HG03571 (cell line): ENCODE measurements at regions not wholly inside any gene's neighbourhood (a gene's known extent, or its start where the extent isn't known, plus 50 kb on each side); places are given as distances from the start of the nearest gene placed in this dataset.
A peak's percentile ranks its signal among the peaks of the same experiment; 100 is the strongest.
"Not testable (repeated sequence)": the region's sequence is repeated elsewhere in the genome, so short reads cannot be mapped to it uniquely, and the experiment has no call there.

Experiments
- ATAC-seq: cut with Tn5 transposase; IDR thresholded peaks from one replicate; pipeline ENCODE4 v1.9.1; 2021; ENCODE audit not compliant: unreplicated experiment

DNA sequence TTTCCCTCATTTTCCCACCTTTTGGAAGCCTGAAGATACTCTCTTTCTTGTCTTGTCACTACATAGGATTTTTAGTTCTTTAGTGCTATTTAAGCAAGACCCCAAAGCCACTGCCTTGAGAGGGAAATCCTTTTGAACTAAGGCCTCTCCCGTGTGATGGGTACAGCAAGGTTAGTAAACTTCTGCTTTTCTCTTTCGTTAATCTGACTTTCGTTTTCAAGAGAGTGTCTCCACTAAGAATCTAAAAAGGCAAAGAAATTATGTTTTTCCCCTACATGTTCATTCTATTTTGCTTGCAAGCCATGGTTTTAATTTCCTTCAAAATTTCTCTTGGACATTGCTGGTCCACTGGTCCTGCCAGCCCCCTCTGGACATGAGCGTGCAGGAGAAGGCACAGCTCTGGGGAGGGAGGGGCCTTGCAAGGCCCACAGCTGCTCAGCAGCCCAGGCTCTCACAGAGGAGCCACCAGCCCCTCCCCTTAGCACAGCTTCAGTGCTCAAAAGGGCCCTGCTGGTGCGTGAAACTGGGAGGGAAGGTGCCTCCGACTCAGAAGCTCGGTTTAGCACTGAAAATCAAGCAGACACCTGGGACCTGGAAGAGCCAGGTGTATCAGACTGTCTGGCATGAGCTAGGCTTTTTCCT, 210.9 kb upstream of the GALNT2 start:
- ATAC-seq = peak; percentile 97

DNA sequence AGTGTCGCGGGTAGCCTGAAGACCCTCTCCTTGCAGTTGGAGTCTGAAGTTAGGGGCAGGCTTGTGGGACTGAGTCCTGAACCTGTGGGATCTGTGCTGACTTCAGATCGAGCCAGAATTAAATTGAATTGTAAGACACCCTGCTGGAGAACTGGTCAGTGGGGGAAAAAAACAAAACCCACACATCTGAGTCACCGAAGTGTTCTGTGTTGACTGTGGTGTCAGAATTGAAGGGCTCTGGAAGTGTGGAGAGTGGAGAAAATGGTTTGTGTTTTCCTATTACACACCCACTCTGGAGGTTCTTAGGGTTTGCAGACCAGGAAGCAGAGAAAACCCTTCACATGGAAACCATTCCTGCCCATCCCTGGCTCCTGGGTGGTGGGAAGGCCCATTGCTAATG, 209.5 kb upstream of the GALNT2 start:
- ATAC-seq = no peak

DNA sequence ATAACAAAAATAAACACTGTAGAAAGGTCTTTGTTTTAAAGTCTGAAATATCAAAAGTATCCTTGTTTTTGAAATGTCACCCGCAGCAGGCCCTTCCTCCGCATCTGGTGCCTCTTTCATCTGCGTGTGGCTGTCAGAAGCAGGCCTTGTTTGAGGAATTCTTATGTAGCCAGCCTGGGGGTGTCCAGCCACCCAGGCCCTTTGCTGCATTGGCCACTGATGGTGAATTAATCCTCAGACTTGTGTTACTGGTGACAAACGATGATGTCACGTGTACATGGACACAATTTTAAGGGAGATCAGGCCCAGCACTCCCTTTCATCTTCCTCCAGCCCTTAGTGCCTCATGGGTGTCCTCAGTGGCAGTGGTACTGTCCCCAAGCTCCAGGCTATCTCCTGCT, 208.0 kb upstream of the GALNT2 start:
- no peak for ATAC-seq

DNA sequence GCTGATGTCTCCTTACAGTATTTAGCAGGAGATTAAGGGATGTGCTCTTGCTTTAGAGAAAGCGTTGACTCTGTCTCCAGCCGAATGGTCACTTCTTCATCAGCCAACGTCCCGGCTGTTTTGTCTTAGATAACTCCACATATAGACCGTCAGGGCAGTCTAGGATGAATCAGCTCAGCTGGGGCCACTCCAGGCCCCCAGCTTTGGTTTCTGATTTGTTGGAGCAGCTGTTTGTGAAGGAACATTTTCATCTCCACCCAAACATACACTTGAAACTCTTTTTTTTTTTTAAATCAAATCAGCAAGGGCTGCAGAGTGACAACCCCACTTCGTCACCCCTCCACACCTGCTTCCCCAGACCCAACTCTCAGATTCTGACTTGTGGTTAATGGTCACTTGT, 206.1 kb upstream of the GALNT2 start:
- no peak for ATAC-seq

DNA sequence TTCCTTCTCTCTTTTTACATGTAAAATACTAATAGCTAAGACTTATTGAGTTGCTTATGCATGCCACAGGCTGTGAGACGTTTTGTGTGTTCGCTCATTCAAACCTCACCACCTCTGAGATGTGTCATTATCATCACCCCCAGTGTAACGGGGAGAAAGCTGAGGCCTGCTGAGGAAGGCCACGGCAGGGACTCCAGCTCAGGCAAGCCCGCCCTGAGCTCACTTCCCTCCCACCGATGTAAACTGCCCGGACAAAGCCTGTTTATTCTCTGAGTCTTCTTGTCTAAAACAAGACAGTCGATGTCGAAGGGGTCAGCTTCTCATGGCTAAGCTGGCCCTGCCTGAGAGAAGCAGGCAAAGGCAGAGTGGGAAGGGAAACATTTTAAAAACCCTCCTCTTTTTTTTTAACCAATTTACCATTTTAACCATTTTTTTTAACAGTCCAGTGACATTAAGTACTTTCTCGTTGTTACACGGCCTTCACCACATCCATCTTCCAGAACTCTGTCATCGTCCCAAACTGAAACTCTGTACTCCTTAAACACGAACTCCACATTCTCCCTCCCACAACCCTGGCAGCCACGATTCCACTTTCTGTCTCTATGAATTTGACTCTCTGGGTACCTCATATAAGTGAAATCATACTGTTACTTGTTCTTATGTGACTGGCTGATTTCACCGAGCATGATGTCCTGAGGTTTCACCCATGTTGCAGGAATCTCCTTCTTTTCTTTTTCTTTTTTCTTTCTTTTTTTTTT, 204.8 kb upstream of the GALNT2 start:
- no peak for ATAC-seq

DNA sequence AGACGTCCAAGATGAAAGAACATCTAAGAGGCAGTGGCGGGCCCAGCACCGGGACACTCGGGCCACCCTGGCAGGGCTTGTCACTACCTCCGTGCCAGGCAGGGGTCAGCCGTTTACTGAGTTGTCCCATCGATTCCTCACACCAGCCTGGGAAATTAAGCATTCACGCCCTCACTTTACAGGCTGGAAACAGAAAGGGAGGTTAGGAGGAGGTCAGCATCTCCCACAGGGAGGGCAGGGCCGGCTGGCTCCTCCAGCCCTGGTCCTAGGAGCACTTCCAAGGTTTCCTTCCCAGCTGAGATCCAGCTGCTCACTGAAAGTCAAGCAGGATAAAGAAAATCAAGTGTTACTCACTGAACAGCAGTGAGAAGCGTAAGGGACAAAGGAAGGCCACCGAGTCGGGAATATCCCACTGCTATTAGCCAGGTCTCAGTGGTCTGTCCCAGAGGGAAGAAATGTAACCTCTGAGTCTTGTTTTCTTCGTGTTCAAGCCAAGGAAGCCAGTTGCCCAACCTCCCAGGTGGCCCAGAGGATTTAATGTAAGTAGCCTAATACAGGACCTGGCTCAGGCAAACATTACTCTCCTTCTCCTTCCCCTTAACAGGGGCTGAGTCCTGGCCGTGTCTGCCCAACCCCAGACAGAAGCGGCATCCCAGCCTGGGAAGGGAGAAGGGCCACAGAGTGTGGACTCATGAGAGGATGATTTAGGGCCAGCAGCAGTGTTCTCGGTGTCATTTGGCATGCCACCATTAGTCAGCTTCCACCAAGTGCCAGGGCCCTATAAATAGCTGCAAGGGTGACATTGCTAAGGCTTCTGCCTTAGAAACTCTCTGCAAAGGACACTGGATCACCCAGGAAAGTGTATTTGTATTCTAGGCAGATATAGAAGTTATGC, 203.1 kb upstream of the GALNT2 start:
- ATAC-seq = no peak

DNA sequence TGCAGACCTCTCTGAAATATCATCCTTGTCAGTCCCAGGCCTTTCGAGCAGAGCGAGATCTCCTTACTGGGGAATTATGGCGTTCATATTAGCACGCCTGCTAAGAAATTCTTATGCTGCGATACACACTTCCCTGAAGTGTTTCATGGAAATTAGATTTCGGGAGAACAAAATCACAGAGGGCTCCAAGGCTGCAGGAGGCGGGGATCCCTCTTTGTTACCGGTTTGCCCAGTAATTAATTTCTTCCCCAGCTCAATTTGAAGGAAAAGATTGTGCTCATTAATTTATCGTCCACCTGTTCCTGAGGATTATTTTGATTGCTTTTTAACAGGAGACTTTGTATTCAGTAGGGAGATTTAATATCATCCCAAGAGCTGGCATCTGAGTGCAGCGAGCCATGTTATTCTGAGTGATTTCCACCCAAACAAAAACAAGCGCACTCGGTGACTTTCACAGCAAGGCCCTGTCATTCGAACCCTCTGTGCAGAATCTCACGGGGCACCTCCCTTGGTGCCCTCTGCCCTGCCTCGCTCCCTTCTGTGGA, 202.3 kb upstream of the GALNT2 start:
- no peak for ATAC-seq

DNA sequence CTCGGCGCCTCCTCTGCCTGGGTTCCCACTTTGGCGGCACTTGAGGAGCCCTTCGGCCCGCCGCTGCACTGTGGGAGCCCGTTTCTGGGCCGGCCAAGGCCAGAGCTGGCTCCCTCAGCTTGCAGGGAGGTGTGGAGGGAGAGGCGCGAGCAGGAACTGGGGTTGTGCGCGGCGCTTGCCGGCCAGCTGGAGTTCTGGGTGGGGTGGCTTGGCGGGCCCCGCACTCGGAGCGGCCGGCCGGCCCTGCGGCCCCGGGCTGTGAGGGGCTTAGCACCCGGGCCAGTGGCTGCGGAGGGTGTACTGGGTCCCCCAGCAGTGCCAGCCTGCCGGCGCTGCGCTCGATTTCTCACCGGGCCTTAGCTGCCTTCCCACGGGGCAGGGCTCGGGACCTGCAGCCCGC, 201.7 kb upstream of the GALNT2 start:
- not testable (repeated sequence) for ATAC-seq

DNA sequence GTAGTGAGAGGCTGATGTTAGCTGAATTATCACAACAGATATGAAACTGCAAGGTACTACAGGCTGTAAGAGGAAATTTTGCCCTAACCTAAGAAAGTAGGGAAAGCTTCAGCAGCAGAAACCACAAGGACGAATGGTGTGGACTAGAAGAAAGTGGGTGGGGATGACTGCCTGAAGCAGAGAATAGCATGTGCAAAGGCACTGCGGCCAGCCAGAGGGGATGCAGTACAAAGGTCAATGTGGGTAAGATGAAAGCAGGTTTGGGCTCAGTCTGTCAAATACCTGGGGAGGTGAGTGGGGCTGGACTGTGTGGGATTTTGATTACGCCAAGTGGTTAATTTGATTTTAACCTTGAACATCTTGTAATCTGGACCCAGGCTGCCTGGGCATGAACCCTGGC, 199.3 kb upstream of the GALNT2 start:
- ATAC-seq = no peak

DNA sequence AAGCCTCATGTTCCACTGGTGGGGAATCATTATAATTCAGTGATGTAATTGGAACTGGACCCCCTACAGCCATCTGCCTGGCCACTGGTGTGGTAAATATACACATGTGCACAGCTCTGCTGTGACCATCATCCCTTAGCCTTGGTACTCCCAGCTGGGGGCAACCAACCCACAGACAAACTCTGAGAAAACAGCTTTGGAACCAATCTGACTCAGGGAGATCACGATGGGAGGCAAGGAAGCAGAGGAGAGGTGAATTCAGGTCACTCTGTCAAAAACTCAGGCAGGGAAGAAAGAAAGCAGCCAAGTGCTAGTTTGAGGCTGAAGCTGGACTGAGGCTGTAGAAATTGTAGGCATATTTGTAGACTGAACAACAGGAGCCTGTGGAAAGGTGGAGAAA, 197.8 kb upstream of the GALNT2 start:
- no peak for ATAC-seq

DNA sequence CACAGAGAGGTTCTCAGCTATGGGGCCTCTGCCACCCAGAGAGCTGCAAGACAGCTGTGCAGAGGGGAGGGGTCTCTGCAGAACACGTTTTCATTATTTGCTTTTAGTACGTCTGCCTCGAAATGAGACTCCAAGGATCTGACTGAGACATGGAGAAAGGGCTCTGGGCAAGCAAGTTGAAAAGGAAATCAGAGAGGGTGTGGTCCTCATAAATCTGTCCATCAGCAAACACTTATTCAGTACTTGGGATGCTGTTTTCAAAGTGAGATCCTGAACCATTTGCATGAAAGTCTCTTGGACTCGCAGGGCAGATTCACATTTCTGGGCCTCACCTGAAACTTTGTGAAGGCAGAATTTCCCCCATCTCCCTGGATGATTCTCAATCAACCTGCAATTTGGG, 197.4 kb upstream of the GALNT2 start:
- no peak for ATAC-seq

DNA sequence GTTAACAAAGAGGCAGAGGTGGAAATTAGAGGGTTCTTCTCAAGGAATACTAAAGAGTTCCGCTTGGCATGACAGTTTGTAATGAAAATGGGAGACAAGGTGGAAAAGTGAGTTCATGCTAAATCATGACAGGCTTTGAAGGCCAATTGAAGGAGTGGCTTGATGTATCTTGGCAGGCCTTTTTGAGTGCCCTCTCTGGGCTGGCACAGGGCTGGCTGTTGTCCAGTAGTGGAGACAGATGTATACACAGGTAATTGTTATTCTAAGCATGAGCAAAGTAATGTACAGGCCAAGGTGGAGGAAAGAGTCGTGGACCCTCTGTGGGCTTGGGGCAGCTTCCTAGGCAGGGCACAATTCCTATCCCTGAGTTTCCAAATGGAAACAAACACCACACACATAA, 196.7 kb upstream of the GALNT2 start:
- ATAC-seq = no peak

DNA sequence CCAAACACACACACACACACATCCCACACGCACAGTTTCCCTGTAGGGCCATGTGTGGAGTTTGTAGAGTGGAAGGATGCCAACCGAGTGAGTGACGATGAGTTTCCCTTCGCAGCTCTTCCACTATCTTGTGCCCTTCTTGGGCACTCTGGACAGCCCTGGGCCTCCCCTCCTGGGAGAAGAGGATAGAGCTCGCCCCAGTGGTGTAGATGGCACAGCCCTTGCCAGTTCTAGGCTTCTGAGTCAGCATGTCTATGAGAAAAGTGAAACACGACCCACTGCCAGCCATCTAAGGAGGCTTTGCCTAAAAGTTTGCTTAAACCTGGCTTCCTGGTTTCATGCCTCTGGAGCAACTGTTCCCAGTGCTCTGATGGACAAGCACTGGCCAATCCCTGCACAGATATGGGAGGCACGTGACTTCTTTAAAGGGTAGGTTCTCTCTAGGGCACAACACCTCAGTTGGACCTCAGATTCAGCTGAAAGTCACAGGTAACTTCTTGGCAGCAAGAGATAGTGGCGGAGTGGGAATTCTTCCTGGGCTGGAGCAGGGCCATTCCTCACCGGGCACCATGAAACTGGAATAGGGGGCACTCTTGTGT, 195.9 kb upstream of the GALNT2 start:
- no peak for ATAC-seq

DNA sequence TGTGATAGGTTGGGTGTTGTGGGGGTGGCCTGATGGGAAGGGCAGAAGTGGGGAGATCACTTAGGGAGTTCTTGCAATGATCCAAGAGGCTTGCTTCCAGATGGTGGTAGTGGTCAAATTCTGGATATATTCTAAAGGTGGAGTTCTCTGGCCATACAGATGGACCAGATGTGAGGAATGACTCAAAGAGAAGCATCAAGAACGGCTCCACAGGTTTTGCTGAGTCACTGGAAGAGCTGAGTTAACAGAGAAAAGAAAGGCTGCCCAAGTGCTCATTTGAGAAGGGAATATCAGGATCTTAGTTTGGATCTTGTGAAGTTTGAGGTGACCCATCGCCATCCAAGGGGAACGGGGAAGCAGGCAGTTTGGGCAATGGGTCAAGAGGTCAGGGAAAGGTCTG, 192.9 kb upstream of the GALNT2 start:
- ATAC-seq = no peak

DNA sequence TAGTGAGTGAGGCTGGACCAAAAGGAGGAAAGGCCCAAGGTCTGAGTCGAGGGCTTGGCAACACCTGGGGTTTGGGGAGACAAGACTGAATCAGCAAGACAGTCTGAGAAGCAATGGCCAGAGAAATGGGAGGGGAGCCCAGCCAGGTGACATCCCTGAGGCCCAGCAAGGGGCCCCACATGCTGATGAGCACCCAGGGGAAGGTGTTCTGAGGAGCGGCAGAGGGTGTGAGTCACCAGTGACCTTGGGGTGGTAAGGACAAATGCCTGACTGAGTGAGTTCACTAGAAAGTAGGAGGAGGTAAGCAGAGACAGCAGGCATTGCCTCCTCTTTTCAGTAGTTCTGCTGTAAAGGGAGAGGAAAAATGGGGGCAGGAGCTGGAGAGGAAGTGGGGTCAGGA, 192.4 kb upstream of the GALNT2 start:
- no peak for ATAC-seq

DNA sequence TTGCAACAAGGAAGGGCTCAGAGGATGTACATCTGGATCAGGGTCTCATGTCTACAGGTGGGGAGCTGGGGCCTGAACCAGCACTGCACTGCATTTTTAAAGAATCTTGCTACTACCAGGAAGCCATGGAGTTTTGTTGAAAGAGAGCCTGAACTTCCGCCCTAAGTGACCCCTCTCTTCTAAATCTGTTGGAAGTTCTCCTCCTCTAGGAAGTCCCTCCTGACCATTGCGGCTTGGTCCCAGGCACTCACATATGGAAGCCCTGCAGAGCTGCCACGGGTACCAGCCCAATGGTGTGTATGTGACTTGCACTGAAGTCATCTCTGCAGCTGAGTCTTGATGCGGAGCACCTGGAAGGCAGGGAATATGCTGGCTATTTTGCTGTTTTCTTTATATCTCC, 192.0 kb upstream of the GALNT2 start:
- no peak for ATAC-seq

DNA sequence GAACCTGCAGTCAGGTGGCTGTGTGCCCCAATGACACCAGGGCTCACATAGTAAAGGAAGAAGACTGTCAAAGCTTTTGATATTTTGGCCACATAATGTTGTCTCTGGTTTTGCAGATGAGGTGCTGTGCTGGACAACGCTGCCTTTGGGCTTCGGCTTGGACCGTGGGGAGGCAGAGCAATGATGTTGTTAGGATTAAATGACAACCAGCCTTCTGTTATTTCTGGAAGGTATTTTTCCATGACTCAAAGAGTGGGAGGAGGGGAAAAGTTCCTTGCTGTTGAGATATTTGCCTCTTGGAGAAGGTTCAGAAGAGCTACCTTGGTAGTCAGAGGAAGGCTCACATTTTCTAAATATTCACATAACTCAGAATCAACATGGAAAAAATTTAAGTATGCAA, 187.3 kb upstream of the GALNT2 start:
- ATAC-seq = no peak

DNA sequence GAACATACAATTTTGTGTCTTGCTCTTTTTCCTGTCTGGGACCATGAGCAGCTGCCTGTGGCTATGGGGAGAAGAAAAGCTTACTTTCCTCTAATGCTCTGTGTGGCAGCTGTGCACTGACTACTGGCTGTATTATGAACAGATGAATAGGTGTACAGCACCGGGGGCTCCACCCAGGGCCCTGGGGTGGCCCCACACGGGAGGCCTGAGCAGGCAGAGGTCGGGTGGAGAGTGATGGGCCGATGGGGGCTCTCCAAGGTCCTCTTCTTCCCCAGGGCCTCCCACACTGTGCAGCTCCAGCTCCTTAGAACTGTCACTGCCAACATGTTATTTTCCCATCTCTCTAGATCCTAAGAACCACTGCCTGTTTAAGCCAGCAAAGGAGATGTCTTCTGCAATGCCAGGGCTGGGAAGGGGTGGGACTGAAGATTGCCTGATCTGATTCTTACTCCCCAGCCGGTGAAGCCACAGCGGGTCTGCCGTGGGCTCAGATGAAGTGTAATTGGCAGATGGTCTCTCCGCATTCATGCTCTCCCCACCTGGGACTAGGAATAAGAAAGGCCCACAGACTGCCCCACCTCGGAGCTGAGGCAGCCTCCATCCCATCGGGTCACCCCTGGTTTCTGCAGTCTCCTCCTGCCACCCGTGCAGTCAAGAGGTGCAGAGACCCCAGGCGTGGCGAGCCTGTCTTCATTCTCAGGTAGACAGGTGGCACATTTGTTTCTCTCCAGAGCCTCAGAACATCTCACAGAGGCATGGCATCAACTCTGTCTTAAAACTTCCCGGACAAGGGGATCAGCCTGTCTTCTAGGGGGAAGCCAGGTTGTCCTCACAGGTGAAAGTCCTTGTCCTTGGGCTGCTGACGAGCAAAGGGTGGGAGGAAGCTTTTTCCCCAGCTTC, 186.5 kb upstream of the GALNT2 start:
- ATAC-seq = no peak

DNA sequence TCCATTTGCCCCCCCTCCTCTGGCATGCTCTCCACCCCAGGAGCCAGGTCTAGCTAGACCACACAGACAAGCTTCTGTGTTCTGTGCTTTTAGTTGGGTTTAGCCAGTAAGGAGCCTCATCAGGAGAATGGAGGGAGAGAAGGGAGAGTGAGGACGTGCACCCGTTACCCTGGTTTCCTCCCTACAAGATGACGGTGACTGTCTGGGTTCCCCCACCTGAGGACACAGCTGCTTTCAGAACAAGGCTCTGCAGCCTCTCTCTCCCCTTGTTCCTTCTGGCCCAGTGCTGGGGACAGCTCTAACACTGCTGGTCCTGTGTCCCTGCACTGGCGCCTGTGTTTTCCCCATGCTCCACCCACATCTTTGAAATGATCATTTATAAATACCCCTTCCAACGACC, 184.4 kb upstream of the GALNT2 start:
- ATAC-seq = no peak

DNA sequence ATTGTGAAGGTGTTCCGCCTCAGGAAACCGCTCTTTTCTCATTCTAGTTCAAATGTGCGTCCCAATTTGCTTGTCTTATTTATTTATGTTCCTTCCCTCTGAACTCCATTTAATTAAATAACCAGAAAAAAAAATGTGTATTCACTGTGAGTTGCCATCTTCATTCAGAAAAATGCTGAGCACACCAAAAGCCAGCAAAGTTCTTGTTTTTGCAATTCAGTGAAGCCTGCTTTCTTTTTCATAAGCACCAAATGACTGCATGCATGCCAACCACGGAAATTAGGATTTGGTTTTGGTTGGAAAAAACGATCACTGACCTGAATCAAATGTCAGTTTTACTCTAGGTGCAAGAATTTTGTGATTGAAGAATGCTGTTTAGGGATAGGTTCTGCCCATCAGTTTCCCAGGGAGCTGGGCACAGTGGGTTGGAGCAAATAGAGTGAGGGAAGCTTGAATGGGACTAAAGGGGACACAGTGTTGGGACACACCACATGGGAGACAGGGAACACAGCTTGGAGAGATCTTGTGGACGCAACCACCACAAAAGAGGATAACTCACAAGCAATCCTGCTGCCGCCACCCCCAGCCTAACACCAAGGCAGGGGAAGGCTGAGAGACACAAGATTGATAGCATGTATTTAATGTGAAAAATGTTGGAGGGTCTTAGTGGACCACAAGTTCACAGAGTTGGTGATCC, 183.4 kb upstream of the GALNT2 start:
- ATAC-seq = no peak
